Mesothelial cell of epicardium (in vitro differentiated cells): ENCODE measurements at regions not wholly inside any gene's neighbourhood (a gene's known extent, or its start where the extent isn't known, plus 50 kb on each side); places are given as distances from the start of the nearest gene placed in this dataset.
"Not testable (repeated sequence)": the region's sequence is repeated elsewhere in the genome, so short reads cannot be mapped to it uniquely, and the experiment has no call there.

Experiments used
- DNase-seq, 2 experiments: peaks; one replicate each; pipeline ENCODE4 v3.0.0; 2021; ENCODE audit warnings: low spot score in 2 of 2; ENCODE audit not compliant: unreplicated experiment in 2 of 2
- H3K27ac Mint-ChIP-seq: 2 replicates; pipeline ENCODE4 v1.8.0; 2021; ENCODE audit warnings: mixed read lengths
- H3K27me3 Mint-ChIP-seq: 2 replicates; pipeline ENCODE4 v1.8.0; 2021; ENCODE audit warnings: low read depth, mixed read lengths
- H3K36me3 Mint-ChIP-seq: 2 replicates; pipeline ENCODE4 v1.8.0; 2021; ENCODE audit warnings: mixed read lengths
- H3K4me1 Mint-ChIP-seq: 2 replicates; pipeline ENCODE4 v1.8.0; 2021; ENCODE audit warnings: mixed read lengths
- H3K4me3 Mint-ChIP-seq: 2 replicates; pipeline ENCODE4 v1.8.0; 2021; ENCODE audit warnings: mild to moderate bottlenecking, moderate library complexity, mixed read lengths
- H3K9me3 Mint-ChIP-seq: 2 replicates; pipeline ENCODE4 v1.8.0; 2021; ENCODE audit warnings: mixed read lengths
- CTCF ChIP-seq: fragments of 200-600 bp; sonication (generic); IDR thresholded peaks from one replicate; pipeline ENCODE4 v1.5.0; 2021; ENCODE audit warnings: antibody characterized with exemption; ENCODE audit not compliant: unreplicated experiment

DNA sequence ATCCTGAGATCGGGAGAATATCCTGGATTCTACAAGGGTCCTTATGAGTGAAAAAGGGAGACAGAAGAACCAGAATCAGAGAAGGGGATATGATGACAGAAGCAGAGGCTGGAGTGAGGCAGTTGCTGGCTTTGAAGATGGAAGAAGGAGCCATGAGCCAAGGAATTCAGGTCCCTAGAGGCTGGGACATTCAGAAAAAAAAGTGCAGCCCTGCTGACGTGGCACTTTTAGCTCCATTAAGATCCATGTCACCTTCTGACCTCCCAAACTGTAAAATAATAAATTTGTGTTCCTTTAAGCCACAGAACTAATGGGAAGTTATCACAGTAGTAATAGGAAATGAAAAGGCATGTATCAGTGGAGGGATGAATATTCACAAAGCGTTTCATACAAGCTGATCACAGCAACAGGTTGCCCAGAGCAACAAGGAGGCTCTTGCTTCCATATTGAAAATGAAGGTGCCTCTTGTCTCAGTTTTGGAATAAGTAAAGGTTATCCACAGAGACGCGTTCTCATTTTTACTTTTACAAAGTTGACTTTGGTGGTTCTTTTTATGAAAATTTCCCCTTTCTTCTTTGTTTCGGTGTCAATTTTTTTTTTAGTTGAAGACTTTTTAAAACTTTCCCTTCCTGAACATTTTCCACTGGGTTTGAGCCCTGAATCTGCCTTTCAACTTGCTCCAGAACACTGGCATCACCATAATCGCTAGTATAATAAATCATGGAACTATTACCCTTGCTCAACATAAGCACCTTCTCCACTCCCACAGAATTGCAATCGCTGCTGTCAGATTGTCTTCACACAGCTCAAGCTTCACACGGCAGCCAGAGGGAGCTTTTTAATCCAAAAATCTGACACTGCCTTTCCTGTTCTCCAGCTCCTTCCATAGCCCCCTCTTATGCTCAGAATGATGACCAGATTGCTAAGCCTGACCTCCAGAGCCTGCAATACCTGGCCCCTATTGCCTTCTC is 127.6 kb upstream of the RBPJ start:
- Mint-ChIP-seq H3K27ac (no peak overlapping the region), H3K4me1 (peaks cover 20% of the 10 kb centered on the region)

DNA sequence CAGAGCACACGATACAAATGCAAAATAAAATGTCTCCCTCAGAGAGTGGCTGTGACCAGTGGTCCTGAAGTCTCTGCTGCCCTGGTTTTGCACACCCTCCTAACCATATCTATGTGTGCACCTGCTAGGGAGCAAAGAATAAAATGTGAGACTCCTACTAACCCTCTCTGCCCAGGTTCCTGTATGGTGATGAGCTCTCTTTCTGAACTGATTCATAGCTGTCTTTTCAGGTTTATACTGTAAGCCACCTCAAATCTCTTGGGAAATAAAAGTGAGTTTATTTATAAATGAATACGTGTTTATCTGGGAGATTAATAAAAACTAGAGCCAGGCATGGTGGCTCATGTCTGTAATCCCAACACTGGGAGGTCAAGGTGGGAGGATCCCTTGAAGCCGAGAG is 126.0 kb upstream of the RBPJ start:
- H3K36me3 Mint-ChIP-seq = no peaks in the 10 kb centered on the region
- no peak overlapping the region for H3K27ac Mint-ChIP-seq
- peaks cover 3% of the 10 kb centered on the region for H3K27me3 Mint-ChIP-seq
- H3K9me3 Mint-ChIP-seq = no peaks in the 10 kb centered on the region
- no peak for DNase-seq
- peaks cover 20% of the 10 kb centered on the region for H3K4me1 Mint-ChIP-seq
- no peak for TF ChIP-seq CTCF
- H3K4me3 Mint-ChIP-seq = no peak overlapping the region

More for the DNA sequence above, 127.6 kb upstream of the RBPJ start:
- no peak for TF ChIP-seq CTCF
- Mint-ChIP-seq H3K9me3 (no peaks in the 10 kb centered on the region), H3K27me3 (no peaks in the 10 kb centered on the region), H3K36me3 (no peaks in the 10 kb centered on the region), H3K4me3 (no peak overlapping the region)
- DNase-seq = no peak

- Mint-ChIP-seq H3K4me1 (peaks cover 20% of the 10 kb centered on the region), H3K36me3 (no peaks in the 10 kb centered on the region), H3K4me3 (no peak overlapping the region), H3K27me3 (peaks cover 11% of the 10 kb centered on the region), H3K27ac (peak overlapping the region; percentile 5), H3K9me3 (no peaks in the 10 kb centered on the region)
- no peak for DNase-seq
- no peak for TF ChIP-seq CTCF
These were observed 124.2 kb upstream of the RBPJ start for GRCh38 chr4:26196567-26196966.

DNA sequence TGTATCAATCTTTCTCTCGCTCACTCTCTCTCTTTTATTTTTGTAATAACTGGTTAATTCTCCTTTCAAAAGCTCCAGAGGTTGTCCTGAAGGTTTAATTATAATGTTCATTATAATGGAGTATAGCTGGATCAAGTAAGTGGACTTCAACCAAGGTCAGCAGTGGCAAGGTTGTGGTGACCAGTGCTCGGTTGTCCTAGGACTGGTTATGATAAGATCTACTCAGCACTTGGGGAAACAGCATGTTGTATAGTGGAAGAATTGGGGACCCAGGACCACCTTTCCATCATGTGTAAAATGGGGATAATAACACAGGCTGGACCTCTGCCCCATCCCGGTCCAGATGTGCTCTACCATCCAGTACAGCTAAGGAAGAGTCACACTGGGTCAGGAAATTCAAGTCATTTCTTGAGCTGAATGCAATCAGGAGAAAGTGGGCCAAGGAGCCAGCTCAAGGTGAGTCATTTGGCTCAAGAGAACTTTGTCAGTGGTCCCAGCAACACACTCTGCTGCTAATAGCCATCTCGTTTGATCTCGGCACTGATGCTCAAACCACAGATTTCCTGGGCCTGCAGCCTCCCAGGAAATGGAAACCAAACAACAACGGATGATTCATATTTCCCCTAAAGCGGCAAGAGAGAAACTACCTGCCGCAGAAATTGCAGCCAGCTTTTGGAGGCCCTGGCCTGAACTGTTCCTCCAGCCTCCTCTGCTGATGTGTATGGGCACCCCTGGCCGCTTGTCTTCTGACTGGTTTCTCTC is 123.6 kb upstream of the RBPJ start:
- DNase-seq = no peak
- no peak overlapping the region for H3K27ac Mint-ChIP-seq
- H3K27me3 Mint-ChIP-seq = peaks cover 17% of the 10 kb centered on the region
- peaks cover 20% of the 10 kb centered on the region for H3K4me1 Mint-ChIP-seq
- TF ChIP-seq CTCF = no peak
- no peak overlapping the region for H3K4me3 Mint-ChIP-seq
- H3K36me3 Mint-ChIP-seq = no peaks in the 10 kb centered on the region
- H3K9me3 Mint-ChIP-seq = no peaks in the 10 kb centered on the region

GRCh38 chr4:26198931-26199330 is 121.9 kb upstream of the RBPJ start:
- not testable (repeated sequence) for DNase-seq, H3K4me3 Mint-ChIP-seq, H3K9me3 Mint-ChIP-seq, H3K27ac Mint-ChIP-seq, H3K36me3 Mint-ChIP-seq
- Mint-ChIP-seq H3K27me3 (peaks cover 23% of the 10 kb centered on the region), H3K4me1 (peaks cover 14% of the 10 kb centered on the region)

- no peak for DNase-seq
- Mint-ChIP-seq H3K4me1 (peaks cover 14% of the 10 kb centered on the region), H3K27ac (no peak overlapping the region), H3K9me3 (no peaks in the 10 kb centered on the region), H3K4me3 (no peak overlapping the region), H3K36me3 (no peaks in the 10 kb centered on the region), H3K27me3 (peaks cover 23% of the 10 kb centered on the region)
- TF ChIP-seq CTCF = no peak
These were observed 121.2 kb upstream of the RBPJ start for GRCh38 chr4:26199596-26199995.
